ENCODE measurements at regions not wholly inside any gene's neighbourhood (a gene's known extent, or its start where the extent isn't known, plus 50 kb on each side); places are given as distances from the start of the nearest gene placed in this dataset.

- TF ChIP-seq EZH2phosphoT487 (IDR thresholded peaks at IDR 0.05; ENCODE audit: borderline replicate concordance, low read length) (no peak), EZH2 (IDR thresholded peaks at IDR 0.05; ENCODE audit: low read length, unreplicated experiment) (no peak), CTCF (conservative IDR thresholded peaks at IDR 0.05; ENCODE audit: low read depth, low read length) (no peak)
- DNase-seq (no peak), ATAC-seq (no peak)
- Histone ChIP-seq H3K27ac (ENCODE audit: low read length) (no peak overlapping the region), H2AFZ (ENCODE audit: low read length) (no peak overlapping the region), H3K27me3 (ENCODE audit: low read length) (peaks cover 81% of the 10 kb centered on the region), H3K9me2 (replicated peaks; ENCODE audit: low read length) (no peaks in the 10 kb centered on the region; the same call in 1 of the 2 replicates), H3K9me3 (ENCODE audit: low read length) (no peaks in the 10 kb centered on the region; the same call in 1 of the 2 replicates), H3K4me1 (ENCODE audit: insufficient read depth, low read length) (no peaks in the 10 kb centered on the region), H4K20me1 (ENCODE audit: low read length) (no peaks in the 10 kb centered on the region), H3K9ac (ENCODE audit: low read length) (no peak overlapping the region), H3K4me2 (ENCODE audit: low read length) (no peak overlapping the region), H3K4me3 (ENCODE audit: low read length) (no peak overlapping the region), H3K36me3 (ENCODE audit: low read depth, low read length) (no peaks in the 10 kb centered on the region), H3F3A (ENCODE audit: low read length, unreplicated experiment) (no peaks in the 10 kb centered on the region), H3K79me2 (ENCODE audit: low read length) (no peaks in the 10 kb centered on the region)
- POLR2A ChIA-PET (ENCODE audit: unreplicated experiment): no interaction called here
- BruUV-seq (replicated peaks): no TSS peak
- intact Hi-C loops (cut with micrococcal nuclease): no loop called here
- CTCF ChIA-PET: no interaction called here
These were observed 264.6 kb downstream of the ICE1 start for GRCh38 chr5:5687113-5687512.

- Histone ChIP-seq H3K4me3 (ENCODE audit: low read length) (no peak overlapping the region), H3K4me1 (ENCODE audit: insufficient read depth, low read length) (no peaks in the 10 kb centered on the region), H3K9me3 (ENCODE audit: low read length) (no peaks in the 10 kb centered on the region; the same call in 1 of the 2 replicates), H3K27ac (ENCODE audit: low read length) (no peak overlapping the region), H3K27me3 (ENCODE audit: low read length) (peaks cover 77% of the 10 kb centered on the region), H2AFZ (ENCODE audit: low read length) (no peak overlapping the region), H4K20me1 (ENCODE audit: low read length) (no peaks in the 10 kb centered on the region), H3K79me2 (ENCODE audit: low read length) (no peaks in the 10 kb centered on the region), H3K4me2 (ENCODE audit: low read length) (no peak overlapping the region), H3F3A (ENCODE audit: low read length, unreplicated experiment) (no peaks in the 10 kb centered on the region), H3K9ac (ENCODE audit: low read length) (no peak overlapping the region), H3K9me2 (replicated peaks; ENCODE audit: low read length) (no peaks in the 10 kb centered on the region; the same call in 1 of the 2 replicates), H3K36me3 (ENCODE audit: low read depth, low read length) (no peaks in the 10 kb centered on the region)
- CTCF ChIA-PET: no interaction called here
- intact Hi-C loops (cut with micrococcal nuclease): no loop called here
- POLR2A ChIA-PET (ENCODE audit: unreplicated experiment): no interaction called here
- BruUV-seq (replicated peaks): no TSS peak
- ATAC-seq: no peak
- TF ChIP-seq EZH2 (IDR thresholded peaks at IDR 0.05; ENCODE audit: low read length, unreplicated experiment) (no peak), CTCF (conservative IDR thresholded peaks at IDR 0.05; ENCODE audit: low read depth, low read length) (no peak), EZH2phosphoT487 (IDR thresholded peaks at IDR 0.05; ENCODE audit: borderline replicate concordance, low read length) (no peak)
- no peak for DNase-seq
These were observed 263.9 kb downstream of the ICE1 start for GRCh38 chr5:5686356-5686755.

- intact Hi-C loops (cut with micrococcal nuclease): no loop called here
- no peak overlapping the region for H3K4me2 ChIP-seq (ENCODE audit: low read length)
- no peak for TF ChIP-seq EZH2 (IDR thresholded peaks at IDR 0.05; ENCODE audit: low read length, unreplicated experiment)
- TF ChIP-seq EZH2phosphoT487 (IDR thresholded peaks at IDR 0.05; ENCODE audit: borderline replicate concordance, low read length): no peak
These were observed 263.3 kb downstream of the ICE1 start for GRCh38 chr5:5685737-5686136.

More at GRCh38 chr5:5685737-5686136, 263.3 kb downstream of the ICE1 start:
- CTCF ChIA-PET: no interaction called here
- DNase-seq: no peak
- no TSS peak for BruUV-seq (replicated peaks)
- peaks cover 77% of the 10 kb centered on the region for H3K27me3 ChIP-seq (ENCODE audit: low read length)
- no peaks in the 10 kb centered on the region; the same call in 1 of the 2 replicates for H3K9me3 ChIP-seq (ENCODE audit: low read length)
- no peak overlapping the region for H3K9ac ChIP-seq (ENCODE audit: low read length)
- no peaks in the 10 kb centered on the region for H3K4me1 ChIP-seq (ENCODE audit: insufficient read depth, low read length)
- no peak overlapping the region for H3K4me3 ChIP-seq (ENCODE audit: low read length)
- H3K9me2 ChIP-seq (replicated peaks; ENCODE audit: low read length): no peaks in the 10 kb centered on the region; the same call in 1 of the 2 replicates
- ATAC-seq: no peak
- no peaks in the 10 kb centered on the region for H4K20me1 ChIP-seq (ENCODE audit: low read length)
- no peaks in the 10 kb centered on the region for H3K79me2 ChIP-seq (ENCODE audit: low read length)
- POLR2A ChIA-PET (ENCODE audit: unreplicated experiment): no interaction called here
- H2AFZ ChIP-seq (ENCODE audit: low read length): no peak overlapping the region
- no peaks in the 10 kb centered on the region for H3F3A ChIP-seq (ENCODE audit: low read length, unreplicated experiment)
- no peak overlapping the region for H3K27ac ChIP-seq (ENCODE audit: low read length)
- H3K36me3 ChIP-seq (ENCODE audit: low read depth, low read length): no peaks in the 10 kb centered on the region

Data from PC-3 (cell line).